ENCODE measurements at regions not wholly inside any gene's neighbourhood (a gene's known extent, or its start where the extent isn't known, plus 50 kb on each side); places are given as distances from the start of the nearest gene placed in this dataset.
"Not testable (repeated sequence)": the region's sequence is repeated elsewhere in the genome, so short reads cannot be mapped to it uniquely, and the experiment has no call there.

DNA sequence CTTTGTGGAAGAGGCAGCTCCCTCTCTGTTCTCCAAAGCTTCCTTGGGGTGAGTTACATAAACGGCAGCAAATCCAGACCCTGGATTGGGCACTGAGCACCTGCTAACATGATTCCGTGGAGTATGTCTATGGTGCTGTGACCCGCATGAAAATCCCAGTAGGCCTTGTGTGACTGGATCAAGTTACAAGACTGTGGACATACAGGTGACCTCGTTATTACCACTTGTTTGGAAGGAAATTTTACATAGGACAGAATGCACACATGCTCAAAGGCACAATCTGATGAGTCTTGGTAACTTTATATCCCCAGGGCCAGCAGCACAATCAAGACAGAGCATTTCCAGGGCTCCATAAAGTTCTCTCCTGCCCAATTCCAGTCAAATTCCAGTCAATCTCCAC lies 120.2 kb upstream of the OTOS start:
- no peak overlapping the region for H3K4me3 ChIP-seq (ENCODE audit: low read length)
- no peaks in the 10 kb centered on the region for H3K9me2 ChIP-seq (replicated peaks; ENCODE audit: control insufficient read depth, low read length)
- TF ChIP-seq, protein P1, sequence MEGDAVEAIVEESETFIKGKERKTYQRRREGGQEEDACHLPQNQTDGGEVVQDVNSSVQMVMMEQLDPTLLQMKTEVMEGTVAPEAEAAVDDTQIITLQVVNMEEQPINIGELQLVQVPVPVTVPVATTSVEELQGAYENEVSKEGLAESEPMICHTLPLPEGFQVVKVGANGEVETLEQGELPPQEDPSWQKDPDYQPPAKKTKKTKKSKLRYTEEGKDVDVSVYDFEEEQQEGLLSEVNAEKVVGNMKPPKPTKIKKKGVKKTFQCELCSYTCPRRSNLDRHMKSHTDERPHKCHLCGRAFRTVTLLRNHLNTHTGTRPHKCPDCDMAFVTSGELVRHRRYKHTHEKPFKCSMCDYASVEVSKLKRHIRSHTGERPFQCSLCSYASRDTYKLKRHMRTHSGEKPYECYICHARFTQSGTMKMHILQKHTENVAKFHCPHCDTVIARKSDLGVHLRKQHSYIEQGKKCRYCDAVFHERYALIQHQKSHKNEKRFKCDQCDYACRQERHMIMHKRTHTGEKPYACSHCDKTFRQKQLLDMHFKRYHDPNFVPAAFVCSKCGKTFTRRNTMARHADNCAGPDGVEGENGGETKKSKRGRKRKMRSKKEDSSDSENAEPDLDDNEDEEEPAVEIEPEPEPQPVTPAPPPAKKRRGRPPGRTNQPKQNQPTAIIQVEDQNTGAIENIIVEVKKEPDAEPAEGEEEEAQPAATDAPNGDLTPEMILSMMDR (IDR thresholded peaks at IDR 0.05; ENCODE audit: low read depth, low read length, poor library complexity, severe bottlenecking), result no peak
- no peaks in the 10 kb centered on the region for H4K20me1 ChIP-seq (ENCODE audit: control insufficient read depth, insufficient read depth, low read depth, low read length)
- no peak overlapping the region for H3K4me2 ChIP-seq (ENCODE audit: low read length)
- H3F3A ChIP-seq (ENCODE audit: control insufficient read depth, insufficient read depth), result no peaks in the 10 kb centered on the region
- no peaks in the 10 kb centered on the region for H3K27me3 ChIP-seq (ENCODE audit: control insufficient read depth, low read length)
- H3K79me2 ChIP-seq (ENCODE audit: control insufficient read depth, low read length), result no peaks in the 10 kb centered on the region
- no peaks in the 10 kb centered on the region for H3K36me3 ChIP-seq (ENCODE audit: control insufficient read depth, low read length)
- H3K9me3 ChIP-seq (ENCODE audit: control insufficient read depth, insufficient read depth, low read length), result 0 out of 2 replicates have a peak, but pooled peaks cover 4% of the 10 kb centered on the region
- H3K4me1 ChIP-seq (ENCODE audit: control insufficient read depth, low read length), result no peaks in the 10 kb centered on the region
- H3K27ac ChIP-seq (ENCODE audit: low read depth, low read length), result no peak overlapping the region

DNA sequence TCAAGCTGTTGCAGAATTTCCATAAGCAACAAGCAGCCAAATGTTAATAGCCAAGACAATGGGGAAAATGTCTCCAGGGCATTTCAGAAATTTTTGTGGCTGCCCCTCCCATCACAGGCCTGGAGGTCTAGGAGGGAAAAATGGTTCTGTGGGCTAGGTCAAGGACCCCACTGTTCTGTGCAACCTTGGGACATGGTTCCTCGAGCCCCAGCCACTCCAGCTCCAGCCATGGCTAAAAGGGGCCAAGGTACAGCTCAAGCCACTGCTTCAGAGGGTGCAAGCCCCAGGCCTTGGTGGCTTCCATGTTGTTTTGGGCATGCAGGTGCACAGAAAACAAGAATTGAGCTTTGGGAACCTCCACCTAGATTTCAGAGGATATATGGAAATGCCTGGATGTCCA lies 122.1 kb upstream of the OTOS start:
- H3K79me2 ChIP-seq (ENCODE audit: control insufficient read depth, low read length); H3K4me3 ChIP-seq (ENCODE audit: low read length); H3K9me3 ChIP-seq (ENCODE audit: control insufficient read depth, insufficient read depth, low read length); H3F3A ChIP-seq (ENCODE audit: control insufficient read depth, insufficient read depth); H4K20me1 ChIP-seq (ENCODE audit: control insufficient read depth, insufficient read depth, low read depth, low read length); H3K27me3 ChIP-seq (ENCODE audit: control insufficient read depth, low read length); H3K9me2 ChIP-seq (replicated peaks; ENCODE audit: control insufficient read depth, low read length); H3K36me3 ChIP-seq (ENCODE audit: control insufficient read depth, low read length); H3K4me2 ChIP-seq (ENCODE audit: low read length); H3K27ac ChIP-seq (ENCODE audit: low read depth, low read length); H3K4me1 ChIP-seq (ENCODE audit: control insufficient read depth, low read length): not testable (repeated sequence)

DNA sequence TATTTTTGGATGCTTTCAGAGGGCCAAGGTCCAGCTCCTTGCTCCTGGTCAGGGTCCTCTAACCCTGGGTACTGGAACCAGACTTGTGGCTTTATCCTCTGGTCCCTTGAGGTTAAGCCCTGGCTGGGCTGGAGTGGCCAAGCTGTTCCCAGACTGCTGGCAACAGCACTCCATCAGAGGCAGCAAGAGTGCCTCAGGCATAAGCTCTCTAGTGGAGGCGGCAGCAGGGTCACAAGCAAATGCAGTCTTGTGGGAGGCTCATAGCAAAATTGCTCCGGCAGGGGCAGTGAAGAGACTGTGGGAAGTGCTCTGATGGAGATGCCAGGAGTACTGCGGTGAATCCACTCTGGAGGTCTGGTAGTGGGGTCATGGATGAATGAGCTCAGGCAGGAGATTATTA lies 128.9 kb upstream of the OTOS start:
- no peak overlapping the region for H3K4me3 ChIP-seq (ENCODE audit: low read length)
- TF ChIP-seq, protein P1 (IDR thresholded peaks at IDR 0.05; ENCODE audit: low read depth, low read length, poor library complexity, severe bottlenecking), result no peak
- no peak for TF ChIP-seq EZH2phosphoT487 (IDR thresholded peaks at IDR 0.05; ENCODE audit: borderline replicate concordance, low read length)
- H3K27ac ChIP-seq (ENCODE audit: low read depth, low read length), result no peak overlapping the region
- H3K4me2 ChIP-seq (ENCODE audit: low read length), result no peak overlapping the region
- no peaks in the 10 kb centered on the region for H3F3A ChIP-seq (ENCODE audit: control insufficient read depth, insufficient read depth)
- no peaks in the 10 kb centered on the region for H4K20me1 ChIP-seq (ENCODE audit: control insufficient read depth, insufficient read depth, low read depth, low read length)
- no peaks in the 10 kb centered on the region for H3K9me2 ChIP-seq (replicated peaks; ENCODE audit: control insufficient read depth, low read length)
- H3K9me3 ChIP-seq (ENCODE audit: control insufficient read depth, insufficient read depth, low read length), result peaks cover 8% of the 10 kb centered on the region; the same call in 1 of the 2 replicates
- H3K27me3 ChIP-seq (ENCODE audit: control insufficient read depth, low read length), result no peaks in the 10 kb centered on the region
- no peaks in the 10 kb centered on the region for H3K4me1 ChIP-seq (ENCODE audit: control insufficient read depth, low read length)
- no peaks in the 10 kb centered on the region for H3K79me2 ChIP-seq (ENCODE audit: control insufficient read depth, low read length)
- no peaks in the 10 kb centered on the region for H3K36me3 ChIP-seq (ENCODE audit: control insufficient read depth, low read length)

DNA sequence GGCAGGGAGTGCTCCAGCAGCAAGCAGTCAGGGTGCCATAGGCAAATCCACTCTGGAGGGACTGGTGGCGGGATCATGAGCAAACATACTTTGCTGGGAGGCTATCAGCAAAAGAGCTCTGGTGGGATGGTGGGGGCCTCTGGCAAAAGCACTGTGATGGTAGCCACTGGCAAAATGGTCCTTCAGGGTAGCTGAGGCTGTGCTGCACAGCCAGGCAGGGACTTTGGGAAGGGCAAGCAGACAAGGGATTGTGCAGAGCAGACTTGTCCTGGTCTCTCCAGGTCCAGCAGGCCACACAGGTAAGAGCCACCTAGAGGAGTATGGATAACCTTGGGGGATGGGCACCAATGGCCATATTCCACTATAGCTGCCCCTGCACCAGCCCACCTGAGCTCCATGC lies 129.4 kb upstream of the OTOS start:
- H3K4me1 ChIP-seq (ENCODE audit: control insufficient read depth, low read length), result no peaks in the 10 kb centered on the region
- H3K27me3 ChIP-seq (ENCODE audit: control insufficient read depth, low read length), result no peaks in the 10 kb centered on the region
- no peaks in the 10 kb centered on the region for H3K79me2 ChIP-seq (ENCODE audit: control insufficient read depth, low read length)
- H3K4me3 ChIP-seq (ENCODE audit: low read length), result no peak overlapping the region
- no peak overlapping the region for H3K4me2 ChIP-seq (ENCODE audit: low read length)
- H3K27ac ChIP-seq (ENCODE audit: low read depth, low read length), result no peak overlapping the region
- H3K9me2 ChIP-seq (replicated peaks; ENCODE audit: control insufficient read depth, low read length), result no peaks in the 10 kb centered on the region
- H3K36me3 ChIP-seq (ENCODE audit: control insufficient read depth, low read length), result no peaks in the 10 kb centered on the region
- no peaks in the 10 kb centered on the region for H3F3A ChIP-seq (ENCODE audit: control insufficient read depth, insufficient read depth)
- H4K20me1 ChIP-seq (ENCODE audit: control insufficient read depth, insufficient read depth, low read depth, low read length), result no peaks in the 10 kb centered on the region
- peaks cover 8% of the 10 kb centered on the region; the same call in 1 of the 2 replicates for H3K9me3 ChIP-seq (ENCODE audit: control insufficient read depth, insufficient read depth, low read length)
- TF ChIP-seq, protein P1 (IDR thresholded peaks at IDR 0.05; ENCODE audit: low read depth, low read length, poor library complexity, severe bottlenecking), result no peak
- TF ChIP-seq EZH2phosphoT487 (IDR thresholded peaks at IDR 0.05; ENCODE audit: borderline replicate concordance, low read length), result no peak

All from DOHH2 (cell line).